Mucosa of stomach (tissue), 1 donor: ENCODE measurements at regions not wholly inside any gene's neighbourhood (a gene's known extent, or its start where the extent isn't known, plus 50 kb on each side); places are given as distances from the start of the nearest gene placed in this dataset.

Experiments
- H3K27me3 ChIP-seq: one replicate; pipeline ENCODE4 v1.7.0; 2013; ENCODE audit warnings: mild to moderate bottlenecking, low read length; ENCODE audit not compliant: control insufficient read depth, insufficient read depth
- H3K36me3 ChIP-seq: one replicate; pipeline ENCODE4 v1.7.0; 2013; ENCODE audit warnings: low read length; ENCODE audit not compliant: control insufficient read depth, insufficient read depth
- H3K4me1 ChIP-seq: one replicate; pipeline ENCODE4 v1.7.0; 2013; ENCODE audit warnings: mild to moderate bottlenecking, low read length; ENCODE audit not compliant: control insufficient read depth, insufficient read depth
- H3K4me3 ChIP-seq: one replicate; pipeline ENCODE4 v1.7.0; 2013; ENCODE audit warnings: low read length
- H3K9ac ChIP-seq: one replicate; pipeline ENCODE4 v1.7.0; 2013; ENCODE audit warnings: mild to moderate bottlenecking, low read length, moderate library complexity
- H3K9me3 ChIP-seq: one replicate; pipeline ENCODE4 v1.7.0; 2013; ENCODE audit warnings: mild to moderate bottlenecking, low read length, moderate library complexity; ENCODE audit not compliant: control insufficient read depth
- donor health status: Pancreatic carcinoma.

GRCh38 chr14:61929651-61930050, 167.4 kb downstream of the SNAPC1 start:
- Histone ChIP-seq H3K27me3 (no peaks in the 10 kb centered on the region), H3K4me3 (no peak overlapping the region)

GRCh38 chr14:61930101-61930857, 168.1 kb downstream of the SNAPC1 start:
- no peaks in the 10 kb centered on the region for H3K27me3 ChIP-seq
- no peaks in the 10 kb centered on the region for H3K9me3 ChIP-seq
- H3K36me3 ChIP-seq = no peaks in the 10 kb centered on the region
- H3K9ac ChIP-seq = no peak overlapping the region
- H3K4me3 ChIP-seq = no peak overlapping the region
- peaks cover 4% of the 10 kb centered on the region for H3K4me1 ChIP-seq

More at GRCh38 chr14:61929651-61930050, 167.4 kb downstream of the SNAPC1 start:
- Histone ChIP-seq H3K4me1 (peaks cover 4% of the 10 kb centered on the region), H3K9me3 (no peaks in the 10 kb centered on the region), H3K36me3 (no peaks in the 10 kb centered on the region), H3K9ac (no peak overlapping the region)

- H3K9ac ChIP-seq = no peak overlapping the region
- H3K36me3 ChIP-seq = no peaks in the 10 kb centered on the region
- no peaks in the 10 kb centered on the region for H3K9me3 ChIP-seq
- H3K27me3 ChIP-seq = no peaks in the 10 kb centered on the region
- no peak overlapping the region for H3K4me3 ChIP-seq
- H3K4me1 ChIP-seq = no peaks in the 10 kb centered on the region
Measured at GRCh38 chr14:61932974-61933373, 170.8 kb downstream of the SNAPC1 start.

DNA sequence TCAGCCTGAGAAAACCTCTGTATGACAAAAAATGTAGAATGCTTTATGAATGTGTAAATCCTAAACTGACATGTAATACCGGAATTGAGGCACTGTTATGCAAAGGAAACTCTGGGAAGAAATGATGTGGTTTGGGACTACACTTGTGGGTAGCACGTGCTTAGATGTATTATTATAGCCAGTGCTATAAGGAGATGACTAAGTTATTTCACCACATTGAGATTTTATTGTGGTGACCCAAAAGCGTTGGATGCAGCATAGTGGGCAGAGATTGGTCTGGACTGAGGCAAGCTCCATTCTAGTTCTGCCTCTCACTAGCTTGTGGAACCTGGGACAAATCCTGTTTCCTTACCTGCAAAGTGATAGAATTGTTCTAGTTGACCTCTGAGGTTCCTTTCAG, 172.2 kb downstream of the SNAPC1 start:
- Histone ChIP-seq H3K4me3 (no peak overlapping the region), H3K4me1 (no peaks in the 10 kb centered on the region), H3K9ac (no peak overlapping the region), H3K27me3 (no peaks in the 10 kb centered on the region), H3K9me3 (no peaks in the 10 kb centered on the region), H3K36me3 (no peaks in the 10 kb centered on the region)

DNA sequence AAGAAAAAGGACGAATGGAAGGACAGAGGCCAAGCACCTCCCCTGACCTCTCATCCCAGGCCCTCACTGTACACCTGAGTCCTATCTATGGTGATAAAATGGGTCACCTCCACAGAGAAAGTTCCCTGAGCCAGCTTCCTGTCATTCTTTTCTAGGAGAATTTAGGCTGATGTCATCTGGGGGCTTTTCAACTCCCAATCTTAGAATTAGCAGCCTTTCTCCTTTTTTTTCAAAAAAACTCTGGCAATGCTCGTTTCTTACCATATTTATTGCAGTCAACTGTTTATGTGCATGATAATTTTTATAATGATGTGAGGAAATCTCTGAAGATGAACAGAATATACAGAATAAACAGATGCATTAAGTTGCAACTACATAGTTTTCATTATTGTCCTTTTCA, 177.6 kb downstream of the SNAPC1 start:
- H3K4me3 ChIP-seq = no peak overlapping the region
- no peaks in the 10 kb centered on the region for H3K4me1 ChIP-seq
- H3K36me3 ChIP-seq = no peaks in the 10 kb centered on the region
- H3K9me3 ChIP-seq = no peaks in the 10 kb centered on the region
- no peaks in the 10 kb centered on the region for H3K27me3 ChIP-seq
- H3K9ac ChIP-seq = no peak overlapping the region

GRCh38 chr14:61940666-61941420, 178.6 kb downstream of the SNAPC1 start:
- Histone ChIP-seq H3K4me1 (no peaks in the 10 kb centered on the region), H3K36me3 (no peaks in the 10 kb centered on the region), H3K4me3 (no peak overlapping the region), H3K9me3 (no peaks in the 10 kb centered on the region), H3K9ac (no peak overlapping the region), H3K27me3 (no peaks in the 10 kb centered on the region)

GRCh38 chr14:61941421-61942150, 179.4 kb downstream of the SNAPC1 start:
- Histone ChIP-seq H3K36me3 (no peaks in the 10 kb centered on the region), H3K4me1 (no peaks in the 10 kb centered on the region), H3K9me3 (no peaks in the 10 kb centered on the region), H3K4me3 (no peak overlapping the region), H3K27me3 (no peaks in the 10 kb centered on the region), H3K9ac (no peak overlapping the region)

DNA sequence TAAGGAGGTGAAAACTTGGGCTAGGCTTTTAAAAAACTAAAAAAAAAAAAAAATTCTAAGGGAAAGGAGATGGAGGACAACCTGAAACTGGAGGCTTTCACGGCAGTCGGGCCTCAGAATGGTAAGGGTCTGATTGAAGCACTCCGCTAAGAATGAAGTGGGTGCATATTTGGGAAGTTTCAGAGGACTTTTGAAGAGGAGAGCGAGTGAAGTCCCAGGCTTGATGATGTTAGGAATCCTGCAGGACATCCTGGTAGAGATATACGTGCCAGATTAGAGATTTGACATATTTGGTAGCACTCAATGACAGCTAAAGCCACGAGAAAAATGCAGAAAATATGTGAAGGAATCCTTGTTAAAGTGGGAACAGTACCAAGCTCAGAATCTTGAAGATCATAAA, 186.2 kb downstream of the SNAPC1 start:
- no peaks in the 10 kb centered on the region for H3K27me3 ChIP-seq
- H3K4me1 ChIP-seq = no peaks in the 10 kb centered on the region
- no peak overlapping the region for H3K9ac ChIP-seq
- no peak overlapping the region for H3K4me3 ChIP-seq
- H3K36me3 ChIP-seq = no peaks in the 10 kb centered on the region
- H3K9me3 ChIP-seq = no peaks in the 10 kb centered on the region

GRCh38 chr14:61950340-61950739, 188.1 kb downstream of the SNAPC1 start:
- no peak overlapping the region for H3K9ac ChIP-seq
- H3K36me3 ChIP-seq = no peaks in the 10 kb centered on the region
- H3K4me3 ChIP-seq = no peak overlapping the region
- H3K27me3 ChIP-seq = no peaks in the 10 kb centered on the region
- no peaks in the 10 kb centered on the region for H3K9me3 ChIP-seq
- no peaks in the 10 kb centered on the region for H3K4me1 ChIP-seq

DNA sequence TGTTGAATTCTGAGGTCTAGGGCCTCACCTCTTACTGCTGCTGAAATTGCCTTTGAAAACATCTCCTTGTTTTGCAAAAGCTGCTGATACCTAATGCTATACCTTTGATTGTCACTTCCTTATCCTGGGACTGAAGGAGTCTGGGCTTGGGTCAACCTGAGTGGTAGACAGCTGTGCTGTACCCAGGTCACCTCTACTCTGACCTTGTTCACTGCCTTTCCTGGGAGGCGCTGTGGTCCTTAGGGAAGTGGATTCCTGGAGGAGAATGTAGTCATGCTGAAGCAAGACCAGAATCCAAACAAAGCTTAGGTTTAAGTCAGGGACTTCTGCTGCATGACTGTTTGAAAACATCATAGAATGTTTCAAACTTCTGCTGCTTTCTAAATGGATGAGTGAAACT, 191.4 kb downstream of the SNAPC1 start:
- Histone ChIP-seq H3K4me1 (no peaks in the 10 kb centered on the region), H3K4me3 (no peak overlapping the region), H3K36me3 (no peaks in the 10 kb centered on the region), H3K9ac (no peak overlapping the region), H3K27me3 (no peaks in the 10 kb centered on the region), H3K9me3 (no peaks in the 10 kb centered on the region)

- Histone ChIP-seq H3K9me3 (no peaks in the 10 kb centered on the region), H3K4me1 (no peaks in the 10 kb centered on the region), H3K36me3 (no peaks in the 10 kb centered on the region), H3K9ac (no peak overlapping the region), H3K27me3 (no peaks in the 10 kb centered on the region), H3K4me3 (no peak overlapping the region)
Measured at GRCh38 chr14:61954306-61954705, 192.1 kb downstream of the SNAPC1 start.

DNA sequence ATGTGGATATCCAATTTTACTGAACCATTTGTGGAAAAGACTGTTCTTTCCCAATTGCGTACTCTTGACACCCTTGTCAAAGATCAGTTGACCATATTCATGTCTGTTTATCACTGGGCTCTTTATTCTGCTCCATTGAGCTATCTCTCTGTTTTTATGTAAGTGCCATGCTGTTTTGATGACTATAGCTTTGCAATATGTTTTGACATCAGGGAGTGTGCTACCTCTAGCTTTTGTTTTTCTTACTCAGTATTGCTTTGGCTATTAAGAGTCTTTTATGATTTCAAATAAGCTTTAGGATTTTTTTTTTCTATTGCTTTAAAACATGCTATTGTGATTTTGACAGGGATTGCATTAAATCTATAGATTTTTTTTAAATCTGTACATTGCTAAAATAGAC, 194.3 kb downstream of the SNAPC1 start:
- Histone ChIP-seq H3K9me3 (no peaks in the 10 kb centered on the region), H3K27me3 (no peaks in the 10 kb centered on the region), H3K4me3 (no peak overlapping the region), H3K9ac (no peak overlapping the region), H3K4me1 (no peaks in the 10 kb centered on the region), H3K36me3 (no peaks in the 10 kb centered on the region)
